Astrocyte (in vitro differentiated cells and primary cell): ENCODE measurements at regions not wholly inside any gene's neighbourhood (a gene's known extent, or its start where the extent isn't known, plus 50 kb on each side); places are given as distances from the start of the nearest gene placed in this dataset.

Source experiments
- CTCF ChIP-seq: IDR thresholded peaks from 2 replicates; pipeline ENCODE4 v1.5.1; 2011; ENCODE audit warnings: low read depth, mild to moderate bottlenecking, inconsistent platforms, low read length, moderate library complexity; ENCODE audit not compliant: insufficient read depth
- EZH2 ChIP-seq: IDR thresholded peaks from 2 replicates; pipeline ENCODE4 v1.6.1; 2012; ENCODE audit warnings: mild to moderate bottlenecking, low read length, inconsistent platforms; ENCODE audit not compliant: insufficient read depth

GRCh38 chr14:78081245-78081644, 88.9 kb upstream of the NRXN3 start:
- TF ChIP-seq CTCF: no peak
- TF ChIP-seq EZH2: no peak
